Testis (tissue), 2 donors: ENCODE measurements at regions not wholly inside any gene's neighbourhood (a gene's known extent, or its start where the extent isn't known, plus 50 kb on each side); places are given as distances from the start of the nearest gene placed in this dataset.

Source experiments
- DNase-seq: peaks from one replicate; pipeline ENCODE4 v3.0.0-alpha.2; 2019
- H3K27ac ChIP-seq, 2 donors: fragments of 200-600 bp; sonication (generic); one replicate each; pipeline ENCODE4 v1.5.1; 2019
- H3K27me3 ChIP-seq: fragments of 200-600 bp; sonication (generic); one replicate; pipeline ENCODE4 v1.5.1; 2019
- H3K36me3 ChIP-seq: fragments of 200-600 bp; sonication (generic); one replicate; pipeline ENCODE4 v1.5.1; 2017; ENCODE audit warnings: low read depth; ENCODE audit errors: missing control alignments
- H3K4me1 ChIP-seq: fragments of 200-600 bp; sonication (generic); one replicate; pipeline ENCODE4 v1.5.1; 2019
- H3K4me3 ChIP-seq, 2 donors: fragments of 200-600 bp; sonication (generic); one replicate each; pipeline ENCODE4 v1.5.1; 2017 to 2019
- H3K9me3 ChIP-seq: fragments of 200-600 bp; sonication (generic); one replicate; pipeline ENCODE4 v1.5.1; 2017
- POLR2A ChIP-seq: fragments of 450-650 bp; IDR thresholded peaks from one replicate; pipeline ENCODE4 v1.6.1; 2017; ENCODE audit warnings: antibody characterized with exemption, mild to moderate bottlenecking, moderate library complexity
- WGBS, 2 donors: methylation state at CpG; one replicate each; pipeline ENCODE4 v1.1.5; 2018; 5-methylcytosine and 5-hydroxymethylcytosine counted together
- intact Hi-C: fragments of 100-400 bp; cut with DNase I; formaldehyde crosslinking; loops from one replicate; pipeline ENCODE4 v1.15.1; 2023; ENCODE audit warnings: low total_unique reads
- TF ChIP-seq, protein P1 (sequence below), 3 experiments: fragments of 450-650 bp in 2 of 3; fragments of 200-600 bp in 1 of 3; sonication (generic) in 1 of 3; IDR thresholded peaks; one replicate each; pipeline ENCODE4 v1.5.1; 2016 to 2019; ENCODE audit warnings: antibody characterized with exemption in 3 of 3, mild to moderate bottlenecking in 2 of 3, moderate library complexity in 1 of 3

- Histone ChIP-seq H3K9me3 (no peaks in the 10 kb centered on the region), H3K27ac (no peak overlapping the region), H3K4me1 (no peaks in the 10 kb centered on the region), H3K4me3 (no peak overlapping the region), H3K27me3 (no peaks in the 10 kb centered on the region), H3K36me3 (no peaks in the 10 kb centered on the region)
- TF ChIP-seq, protein P1, sequence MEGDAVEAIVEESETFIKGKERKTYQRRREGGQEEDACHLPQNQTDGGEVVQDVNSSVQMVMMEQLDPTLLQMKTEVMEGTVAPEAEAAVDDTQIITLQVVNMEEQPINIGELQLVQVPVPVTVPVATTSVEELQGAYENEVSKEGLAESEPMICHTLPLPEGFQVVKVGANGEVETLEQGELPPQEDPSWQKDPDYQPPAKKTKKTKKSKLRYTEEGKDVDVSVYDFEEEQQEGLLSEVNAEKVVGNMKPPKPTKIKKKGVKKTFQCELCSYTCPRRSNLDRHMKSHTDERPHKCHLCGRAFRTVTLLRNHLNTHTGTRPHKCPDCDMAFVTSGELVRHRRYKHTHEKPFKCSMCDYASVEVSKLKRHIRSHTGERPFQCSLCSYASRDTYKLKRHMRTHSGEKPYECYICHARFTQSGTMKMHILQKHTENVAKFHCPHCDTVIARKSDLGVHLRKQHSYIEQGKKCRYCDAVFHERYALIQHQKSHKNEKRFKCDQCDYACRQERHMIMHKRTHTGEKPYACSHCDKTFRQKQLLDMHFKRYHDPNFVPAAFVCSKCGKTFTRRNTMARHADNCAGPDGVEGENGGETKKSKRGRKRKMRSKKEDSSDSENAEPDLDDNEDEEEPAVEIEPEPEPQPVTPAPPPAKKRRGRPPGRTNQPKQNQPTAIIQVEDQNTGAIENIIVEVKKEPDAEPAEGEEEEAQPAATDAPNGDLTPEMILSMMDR (IDR thresholded peaks at IDR 0.05): no peak
- no peak for TF ChIP-seq POLR2A
- WGBS, 2 donors: 75 to 94% methylated on average over 1 of the region's 1 CpG
- intact Hi-C loops: no loop called here
- DNase-seq: no peak
Observed at GRCh38 chr11:104692751-104693150, 205.5 kb downstream of the CASP12 start.

DNA sequence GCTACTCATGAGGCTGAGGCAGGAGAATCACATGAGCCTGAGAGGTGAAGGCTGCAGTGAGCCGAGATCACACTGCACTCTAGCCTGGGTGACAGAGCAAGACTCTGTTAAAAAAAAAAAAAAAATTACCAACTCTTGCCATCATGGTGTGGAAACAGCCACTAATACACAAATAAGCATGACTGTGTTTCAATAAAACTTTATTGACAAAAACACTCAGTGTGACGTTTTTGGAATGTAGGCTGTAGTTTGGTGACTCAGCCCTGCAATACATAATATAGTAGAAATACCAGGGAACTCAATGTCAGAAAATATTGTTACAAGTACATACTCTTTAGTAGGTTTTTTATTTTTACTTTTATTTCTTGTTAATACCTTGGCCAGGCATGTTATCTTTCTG is 207.1 kb downstream of the CASP12 start:
- no peak overlapping the region for H3K4me3 ChIP-seq
- 60 to 81% methylated on average over 2 of the region's 2 CpGs for WGBS, 2 donors
- TF ChIP-seq POLR2A: no peak
- TF ChIP-seq, protein P1 (IDR thresholded peaks at IDR 0.05): no peak
- no peak overlapping the region for H3K27ac ChIP-seq
- no peaks in the 10 kb centered on the region for H3K36me3 ChIP-seq
- no peaks in the 10 kb centered on the region for H3K27me3 ChIP-seq
- intact Hi-C loops: no loop called here
- no peak for DNase-seq
- no peaks in the 10 kb centered on the region for H3K4me1 ChIP-seq
- H3K9me3 ChIP-seq: no peaks in the 10 kb centered on the region

GRCh38 chr11:104690241-104690640 is 208.0 kb downstream of the CASP12 start:
- Histone ChIP-seq H3K27ac (no peak overlapping the region), H3K36me3 (no peaks in the 10 kb centered on the region), H3K27me3 (no peaks in the 10 kb centered on the region), H3K4me1 (no peaks in the 10 kb centered on the region), H3K4me3 (no peak overlapping the region), H3K9me3 (no peaks in the 10 kb centered on the region)
- intact Hi-C loops: no loop called here
- TF ChIP-seq POLR2A: no peak
- TF ChIP-seq, protein P1 (IDR thresholded peaks at IDR 0.05): no peak
- no peak for DNase-seq
- 50 to 54% methylated on average over 2 of the region's 2 CpGs for WGBS, 2 donors

- Histone ChIP-seq H3K4me1 (no peaks in the 10 kb centered on the region), H3K27ac (no peak overlapping the region), H3K27me3 (no peaks in the 10 kb centered on the region), H3K36me3 (no peaks in the 10 kb centered on the region), H3K4me3 (no peak overlapping the region), H3K9me3 (no peaks in the 10 kb centered on the region)
- TF ChIP-seq POLR2A: no peak
- TF ChIP-seq, protein P1 (IDR thresholded peaks at IDR 0.05): no peak
- 74 to 75% methylated on average over 4 of the region's 4 CpGs for WGBS, 2 donors
- intact Hi-C loops: no loop called here
- no peak for DNase-seq
Observed at GRCh38 chr11:104688731-104689130, 209.5 kb downstream of the CASP12 start.

DNA sequence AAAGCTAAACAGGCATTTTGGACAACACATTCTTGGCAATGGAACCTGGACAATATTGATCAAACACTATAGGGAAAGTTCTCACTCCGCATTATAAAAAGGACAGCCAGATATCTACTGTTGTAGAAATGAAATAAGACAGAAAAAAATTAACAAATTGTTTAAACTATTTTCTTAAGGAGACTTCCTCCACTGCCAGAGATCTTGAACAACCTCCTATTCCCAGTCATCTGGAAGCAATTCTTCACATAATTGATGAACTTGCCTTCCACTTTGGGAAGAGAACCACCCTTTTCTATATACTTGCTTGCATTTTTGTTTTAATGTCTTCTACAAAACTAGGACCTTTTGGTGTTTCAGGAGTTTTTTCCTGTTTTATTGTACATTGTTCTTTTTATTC is 216.1 kb downstream of the CASP12 start:
- Histone ChIP-seq H3K27ac (no peak overlapping the region), H3K27me3 (no peaks in the 10 kb centered on the region), H3K4me1 (no peaks in the 10 kb centered on the region), H3K36me3 (no peaks in the 10 kb centered on the region), H3K4me3 (no peak overlapping the region), H3K9me3 (no peaks in the 10 kb centered on the region)
- no peak for DNase-seq
- intact Hi-C loops: no loop called here
- WGBS, 2 donors: 89 to 92% methylated on average over 1 of the region's 1 CpG
- TF ChIP-seq POLR2A: no peak
- TF ChIP-seq, protein P1 (IDR thresholded peaks at IDR 0.05): no peak
